ENCODE measurements at regions not wholly inside any gene's neighbourhood (a gene's known extent, or its start where the extent isn't known, plus 50 kb on each side); places are given as distances from the start of the nearest gene placed in this dataset.

- no peak overlapping the region for H3K18ac ChIP-seq (ENCODE audit: low read length)
- no peak overlapping the region for H3K23ac ChIP-seq (ENCODE audit: low read length)
- H2BK120ac ChIP-seq (ENCODE audit: insufficient read depth, low read length, poor library complexity), result no peak overlapping the region
- H3K4ac ChIP-seq (ENCODE audit: low read depth, low read length), result no peak overlapping the region
- H2BK12ac ChIP-seq (ENCODE audit: low read length), result no peak overlapping the region
- H3K79me1 ChIP-seq (ENCODE audit: low read length), result peaks cover 4% of the 10 kb centered on the region
- no peak overlapping the region for H4K12ac ChIP-seq (ENCODE audit: low read depth, low read length)
- no peaks in the 10 kb centered on the region for H3K9me3 ChIP-seq (ENCODE audit: insufficient read depth, low read depth, low read length)
- no peak overlapping the region for H3K4me2 ChIP-seq (ENCODE audit: low read length)
- H3K27ac ChIP-seq (ENCODE audit: low read depth, low read length), result no peak overlapping the region
- H3K14ac ChIP-seq (ENCODE audit: low read length), result no peak overlapping the region
- H4K91ac ChIP-seq (ENCODE audit: low read depth, low read length), result no peak overlapping the region
- no peak overlapping the region for H2AFZ ChIP-seq (ENCODE audit: insufficient read depth, low read length, poor library complexity)
- H3K4me3 ChIP-seq (ENCODE audit: low read depth, low read length), result no peak overlapping the region
- no peaks in the 10 kb centered on the region for H3K27me3 ChIP-seq (ENCODE audit: insufficient read depth, low read length)
- H3K4me1 ChIP-seq (ENCODE audit: control insufficient read depth in 1 of 2, insufficient read depth in 2 of 2, low read length in 2 of 2), result peaks cover 0 to under 1% of the 10 kb centered on the region in 2 experiments
- no peak overlapping the region for H4K8ac ChIP-seq (ENCODE audit: low read depth, low read length)
- no peaks in the 10 kb centered on the region for H3K79me2 ChIP-seq (ENCODE audit: control insufficient read depth, insufficient read depth, low read length, poor library complexity)
- no peak overlapping the region for H2BK5ac ChIP-seq (ENCODE audit: low read depth, low read length, poor library complexity)
- DNase-seq, result no peak
- no peak overlapping the region for H3K9ac ChIP-seq (ENCODE audit: low read length)
- H3K36me3 ChIP-seq (ENCODE audit: control insufficient read depth in 1 of 2, insufficient read depth in 2 of 2, low read length in 2 of 2), result no peaks in the 10 kb centered on the region
- H2AK5ac ChIP-seq (ENCODE audit: low read length), result no peak overlapping the region
Observed at GRCh38 chr1:209462433-209462832, 121.1 kb upstream of the CAMK1G start.

DNA sequence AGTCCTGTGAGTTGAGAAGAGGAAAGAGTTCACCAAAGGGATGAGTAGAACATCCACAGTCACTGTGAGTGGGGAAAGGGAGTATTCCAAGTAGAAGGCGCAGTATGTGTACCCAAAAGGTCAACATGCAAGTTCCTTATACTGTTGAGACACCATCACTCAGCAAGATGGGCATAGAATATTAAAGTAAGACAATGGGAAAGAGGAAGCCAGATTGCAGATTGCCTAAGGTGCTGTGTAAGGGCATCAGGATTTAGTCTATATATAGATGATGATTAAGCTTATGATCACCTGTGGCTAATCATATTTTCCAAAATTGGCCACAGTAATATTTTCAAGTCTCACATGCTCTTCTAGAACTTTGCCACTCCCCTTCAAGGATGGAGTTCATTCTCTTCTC, 120.1 kb upstream of the CAMK1G start:
- H3K4me1 ChIP-seq (ENCODE audit: control insufficient read depth in 1 of 2, insufficient read depth in 2 of 2, low read length in 2 of 2), result no peaks in the 10 kb centered on the region
- no peak overlapping the region for H3K4me2 ChIP-seq (ENCODE audit: low read length)
- H3K79me2 ChIP-seq (ENCODE audit: control insufficient read depth, insufficient read depth, low read length, poor library complexity), result no peaks in the 10 kb centered on the region
- no peak overlapping the region for H2BK120ac ChIP-seq (ENCODE audit: insufficient read depth, low read length, poor library complexity)
- no peak for DNase-seq
- H3K18ac ChIP-seq (ENCODE audit: low read length), result no peak overlapping the region
- H4K91ac ChIP-seq (ENCODE audit: low read depth, low read length), result no peak overlapping the region
- H3K27ac ChIP-seq (ENCODE audit: low read depth, low read length), result no peak overlapping the region
- H3K79me1 ChIP-seq (ENCODE audit: low read length), result no peaks in the 10 kb centered on the region
- no peak overlapping the region for H4K12ac ChIP-seq (ENCODE audit: low read depth, low read length)
- peak overlapping the region; percentile 88 for H3K23ac ChIP-seq (ENCODE audit: low read length)
- no CpG with 5 or more reads among the region's 1 CpG for WGBS (ENCODE audit: extremely low coverage, insufficient coverage, insufficient read length)
- no peak overlapping the region for H3K9ac ChIP-seq (ENCODE audit: low read length)
- no peaks in the 10 kb centered on the region for H3K9me3 ChIP-seq (ENCODE audit: insufficient read depth, low read depth, low read length)
- H2BK5ac ChIP-seq (ENCODE audit: low read depth, low read length, poor library complexity), result no peak overlapping the region
- H3K14ac ChIP-seq (ENCODE audit: low read length), result no peak overlapping the region
- H2AFZ ChIP-seq (ENCODE audit: insufficient read depth, low read length, poor library complexity), result no peak overlapping the region
- no peak overlapping the region for H3K4me3 ChIP-seq (ENCODE audit: low read depth, low read length)
- no peaks in the 10 kb centered on the region for H3K36me3 ChIP-seq (ENCODE audit: control insufficient read depth in 1 of 2, insufficient read depth in 2 of 2, low read length in 2 of 2)
- no peak overlapping the region for H4K8ac ChIP-seq (ENCODE audit: low read depth, low read length)
- no peak overlapping the region for H2BK12ac ChIP-seq (ENCODE audit: low read length)
- H3K4ac ChIP-seq (ENCODE audit: low read depth, low read length), result no peak overlapping the region
- H3K27me3 ChIP-seq (ENCODE audit: insufficient read depth, low read length), result no peaks in the 10 kb centered on the region
- no peak overlapping the region for H2AK5ac ChIP-seq (ENCODE audit: low read length)

GRCh38 chr1:209473025-209473424, 110.5 kb upstream of the CAMK1G start:
- peaks cover 6% of the 10 kb centered on the region for H3K9me3 ChIP-seq (ENCODE audit: insufficient read depth, low read depth, low read length)
- no peaks in the 10 kb centered on the region for H3K36me3 ChIP-seq (ENCODE audit: control insufficient read depth in 1 of 2, insufficient read depth in 2 of 2, low read length in 2 of 2)
- H3K4me1 ChIP-seq (ENCODE audit: control insufficient read depth in 1 of 2, insufficient read depth in 2 of 2, low read length in 2 of 2), result peaks cover 4 to 11% of the 10 kb centered on the region in 2 experiments
- H3K18ac ChIP-seq (ENCODE audit: low read length), result no peak overlapping the region
- no peaks in the 10 kb centered on the region for H3K27me3 ChIP-seq (ENCODE audit: insufficient read depth, low read length)
- no peaks in the 10 kb centered on the region for H3K79me2 ChIP-seq (ENCODE audit: control insufficient read depth, insufficient read depth, low read length, poor library complexity)
- no peak overlapping the region for H2BK120ac ChIP-seq (ENCODE audit: insufficient read depth, low read length, poor library complexity)
- H3K4ac ChIP-seq (ENCODE audit: low read depth, low read length), result no peak overlapping the region
- H3K4me2 ChIP-seq (ENCODE audit: low read length), result no peak overlapping the region
- no peak overlapping the region for H3K4me3 ChIP-seq (ENCODE audit: low read depth, low read length)
- H4K91ac ChIP-seq (ENCODE audit: low read depth, low read length), result no peak overlapping the region
- H3K14ac ChIP-seq (ENCODE audit: low read length), result no peak overlapping the region
- H3K79me1 ChIP-seq (ENCODE audit: low read length), result peaks cover 4% of the 10 kb centered on the region
- no peak overlapping the region for H4K8ac ChIP-seq (ENCODE audit: low read depth, low read length)
- no peak overlapping the region for H4K12ac ChIP-seq (ENCODE audit: low read depth, low read length)
- no peak overlapping the region for H3K23ac ChIP-seq (ENCODE audit: low read length)
- no peak overlapping the region for H2AFZ ChIP-seq (ENCODE audit: insufficient read depth, low read length, poor library complexity)
- H2BK5ac ChIP-seq (ENCODE audit: low read depth, low read length, poor library complexity), result no peak overlapping the region
- DNase-seq, result no peak
- H2AK5ac ChIP-seq (ENCODE audit: low read length), result no peak overlapping the region
- H2BK12ac ChIP-seq (ENCODE audit: low read length), result no peak overlapping the region
- H3K27ac ChIP-seq (ENCODE audit: low read depth, low read length), result no peak overlapping the region
- H3K9ac ChIP-seq (ENCODE audit: low read length), result no peak overlapping the region

- H3K27ac ChIP-seq (ENCODE audit: low read depth, low read length), result peak overlapping the region; percentile 59
- peak overlapping the region; percentile 38 for H4K91ac ChIP-seq (ENCODE audit: low read depth, low read length)
- no peak overlapping the region for H3K4me3 ChIP-seq (ENCODE audit: low read depth, low read length)
- H3K4ac ChIP-seq (ENCODE audit: low read depth, low read length), result no peak overlapping the region
- no peaks in the 10 kb centered on the region for H3K36me3 ChIP-seq (ENCODE audit: control insufficient read depth in 1 of 2, insufficient read depth in 2 of 2, low read length in 2 of 2)
- H4K12ac ChIP-seq (ENCODE audit: low read depth, low read length), result no peak overlapping the region
- no CpG with 5 or more reads among the region's 6 CpGs for WGBS (ENCODE audit: extremely low coverage, insufficient coverage, insufficient read length)
- H3K27me3 ChIP-seq (ENCODE audit: insufficient read depth, low read length), result no peaks in the 10 kb centered on the region
- H3K9me3 ChIP-seq (ENCODE audit: insufficient read depth, low read depth, low read length), result peaks cover under 1% of the 10 kb centered on the region
- no peak overlapping the region for H2AK5ac ChIP-seq (ENCODE audit: low read length)
- no peak overlapping the region for H3K23ac ChIP-seq (ENCODE audit: low read length)
- H2BK5ac ChIP-seq (ENCODE audit: low read depth, low read length, poor library complexity), result no peak overlapping the region
- H3K79me1 ChIP-seq (ENCODE audit: low read length), result peaks cover 10% of the 10 kb centered on the region
- peaks cover 2% of the 10 kb centered on the region for H3K79me2 ChIP-seq (ENCODE audit: control insufficient read depth, insufficient read depth, low read length, poor library complexity)
- H3K9ac ChIP-seq (ENCODE audit: low read length), result no peak overlapping the region
- H3K4me1 ChIP-seq (ENCODE audit: control insufficient read depth in 1 of 2, insufficient read depth in 2 of 2, low read length in 2 of 2), result peaks cover 9 to 18% of the 10 kb centered on the region in 2 experiments
- H2BK12ac ChIP-seq (ENCODE audit: low read length), result peak overlapping the region; percentile 27
- H3K14ac ChIP-seq (ENCODE audit: low read length), result no peak overlapping the region
- no peak for DNase-seq
- H3K4me2 ChIP-seq (ENCODE audit: low read length), result no peak overlapping the region
- H3K18ac ChIP-seq (ENCODE audit: low read length), result no peak overlapping the region
- peak overlapping the region; percentile 15 for H2BK120ac ChIP-seq (ENCODE audit: insufficient read depth, low read length, poor library complexity)
- H2AFZ ChIP-seq (ENCODE audit: insufficient read depth, low read length, poor library complexity), result no peak overlapping the region
- H4K8ac ChIP-seq (ENCODE audit: low read depth, low read length), result no peak overlapping the region
Observed at GRCh38 chr1:209480345-209480744, 103.2 kb upstream of the CAMK1G start.
